Left lung (tissue), 4 donors: ENCODE measurements at regions not wholly inside any gene's neighbourhood (a gene's known extent, or its start where the extent isn't known, plus 50 kb on each side); places are given as distances from the start of the nearest gene placed in this dataset.
A peak's percentile ranks its signal among the peaks of the same experiment; 100 is the strongest.

ENCODE experiments used
- ATAC-seq: fragments of 200-7000 bp; cut with Tn5 transposase; one replicate; pipeline ENCODE4 v1.9.1; 2020; ENCODE audit warnings: moderate library complexity
- DNase-seq, 4 donors: peaks; one replicate each; pipeline ENCODE4 v3.0.0-alpha.2; 2013 to 2020
- H3K27ac ChIP-seq, 2 donors: fragments of 200-600 bp; sonication (generic) in 1 of 2; one replicate each; pipeline versions ENCODE4 v1.5.0 to v1.8.0; 2020 to 2021
- H3K27me3 ChIP-seq, 2 donors: fragments of 200-600 bp; sonication (generic) in 1 of 2; one replicate each; pipeline versions ENCODE4 v1.5.0 to v1.8.0; 2020 to 2021
- H3K36me3 ChIP-seq, 2 donors: fragments of 200-600 bp; sonication (generic) in 1 of 2; one replicate each; pipeline versions ENCODE4 v1.5.0 to v1.8.0; 2020 to 2021
- H3K4me1 ChIP-seq, 2 donors: fragments of 200-600 bp; one replicate each; pipeline ENCODE4 v1.8.0; 2021
- H3K4me3 ChIP-seq, 2 donors: fragments of 200-600 bp; sonication (generic) in 1 of 2; one replicate each; pipeline versions ENCODE4 v1.5.0 to v1.8.0; 2020 to 2021; ENCODE audit warnings: mild to moderate bottlenecking in 1 of 2
- H3K9me3 ChIP-seq, 2 donors: fragments of 200-600 bp; sonication (generic) in 1 of 2; one replicate each; pipeline versions ENCODE4 v1.5.0 to v1.8.0; 2020 to 2021
- CTCF ChIP-seq, 2 donors: fragments of 200-600 bp; sonication (generic) in 1 of 2; IDR thresholded peaks; one replicate each; pipeline versions ENCODE4 v1.5.0 to v1.8.0; 2021; ENCODE audit warnings: antibody characterized with exemption in 2 of 2
- intact Hi-C, 2 donors: fragments of 100-400 bp; cut with DNase I; formaldehyde crosslinking; loops; one replicate each; pipeline versions ENCODE4 v1.11.2 to v1.14.2; 2022
- donor health status: DM: no; HTN: yes; CAD: no.
- donor health status: DM: no; HTN: no; CAD: no.

GRCh38 chr10:6671976-6672375, 91.9 kb upstream of the PRKCQ start:
- Histone ChIP-seq H3K27ac (no peak overlapping the region), H3K36me3 (no peaks in the 10 kb centered on the region), H3K4me3 (no peak overlapping the region), H3K27me3 (peaks cover 3 to 27% of the 10 kb centered on the region in 2 donors), H3K9me3 (no peaks in the 10 kb centered on the region), H3K4me1 (no peaks in the 10 kb centered on the region)
- ATAC-seq: no peak
- intact Hi-C loops: no loop called here
- DNase-seq: no peak
- no peak for TF ChIP-seq CTCF (IDR thresholded peaks at IDR 0.05)

GRCh38 chr10:6669269-6669859, 89.3 kb upstream of the PRKCQ start:
- TF ChIP-seq CTCF (IDR thresholded peaks at IDR 0.05): peak; percentile 53 to 60
- no peak overlapping the region for H3K4me3 ChIP-seq
- intact Hi-C loops: loop anchor here in 1 of 2 donors (10.0 kb wide), 1 partner anchor 235 kb away; no protein-coding TSS in a partner anchor
- H3K27me3 ChIP-seq: peaks cover 3 to 34% of the 10 kb centered on the region in 2 donors
- ATAC-seq (peak; percentile 65), DNase-seq (peak in 1 of 4 donors; percentile 42)
- no peaks in the 10 kb centered on the region for H3K4me1 ChIP-seq
- no peaks in the 10 kb centered on the region for H3K9me3 ChIP-seq
- H3K36me3 ChIP-seq: no peaks in the 10 kb centered on the region
- no peak overlapping the region for H3K27ac ChIP-seq

GRCh38 chr10:6667679-6668270, 87.7 kb upstream of the PRKCQ start:
- Histone ChIP-seq H3K9me3 (no peaks in the 10 kb centered on the region), H3K4me1 (no peaks in the 10 kb centered on the region), H3K4me3 (no peak overlapping the region), H3K27ac (no peak overlapping the region), H3K27me3 (peaks cover 3 to 27% of the 10 kb centered on the region in 2 donors), H3K36me3 (no peaks in the 10 kb centered on the region)
- peak in 1 of 2 donors; percentile 16 for TF ChIP-seq CTCF (IDR thresholded peaks at IDR 0.05)
- ATAC-seq (peak; percentile 79), DNase-seq (peak in 1 of 4 donors; percentile 51)
- intact Hi-C loops: loop anchor here in 1 of 2 donors (10.0 kb wide), 1 partner anchor 233 kb away; no protein-coding TSS in a partner anchor

DNA sequence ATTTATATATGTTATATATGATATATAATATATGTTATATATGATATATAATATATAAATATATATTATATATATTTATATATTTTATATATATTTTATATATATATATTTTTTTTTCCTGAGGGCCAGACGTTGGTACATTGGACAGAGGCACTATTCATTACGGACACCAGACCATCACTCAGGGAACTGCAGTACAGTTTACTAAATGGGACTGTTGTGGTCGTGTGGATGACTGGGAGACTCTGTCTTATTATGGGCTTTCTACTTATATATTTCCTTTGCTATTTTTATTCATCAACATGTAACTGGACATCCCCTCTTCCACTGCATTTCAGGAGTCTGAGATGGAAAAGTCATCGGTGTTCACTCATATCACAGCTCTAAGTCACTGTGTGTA, 87.1 kb upstream of the PRKCQ start:
- ATAC-seq: no peak
- peaks cover 3 to 27% of the 10 kb centered on the region in 2 donors for H3K27me3 ChIP-seq
- intact Hi-C loops: loop anchor here in 1 of 2 donors (10.0 kb wide), 1 partner anchor 232 kb away; no protein-coding TSS in a partner anchor
- H3K4me3 ChIP-seq: no peak overlapping the region
- H3K36me3 ChIP-seq: no peaks in the 10 kb centered on the region
- TF ChIP-seq CTCF (IDR thresholded peaks at IDR 0.05): no peak
- no peak for DNase-seq
- no peak overlapping the region for H3K27ac ChIP-seq
- H3K9me3 ChIP-seq: no peaks in the 10 kb centered on the region
- no peaks in the 10 kb centered on the region for H3K4me1 ChIP-seq

DNA sequence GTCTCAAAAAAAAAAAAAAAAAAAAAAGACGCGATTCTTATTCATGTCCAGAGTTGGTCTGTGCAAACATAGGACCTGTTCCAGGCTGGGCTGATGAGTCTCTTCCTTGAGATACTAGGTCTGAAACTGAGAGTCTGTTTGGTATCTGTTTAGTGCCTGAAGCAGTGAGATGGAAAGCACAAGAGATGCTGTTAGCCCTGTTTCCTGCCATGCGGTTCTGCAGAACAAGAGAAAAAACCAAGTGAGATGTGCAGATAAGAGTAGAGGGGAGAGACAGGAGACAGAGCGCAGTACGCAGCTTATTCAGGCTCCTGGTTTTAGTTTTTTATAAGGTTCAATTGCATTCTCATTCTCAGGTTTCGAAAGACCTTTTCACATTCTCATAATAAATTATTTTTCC, 85.8 kb upstream of the PRKCQ start:
- Histone ChIP-seq H3K36me3 (no peaks in the 10 kb centered on the region), H3K27me3 (peaks cover 3 to 27% of the 10 kb centered on the region in 2 donors), H3K9me3 (no peaks in the 10 kb centered on the region), H3K27ac (no peak overlapping the region), H3K4me1 (no peaks in the 10 kb centered on the region), H3K4me3 (no peak overlapping the region)
- DNase-seq (no peak), ATAC-seq (no peak)
- intact Hi-C loops: loop anchor here in 1 of 2 donors (10.0 kb wide), 1 partner anchor 231 kb away; no protein-coding TSS in a partner anchor
- TF ChIP-seq CTCF (IDR thresholded peaks at IDR 0.05): no peak
